GM18507 (cell line): ENCODE measurements at regions not wholly inside any gene's neighbourhood (a gene's known extent, or its start where the extent isn't known, plus 50 kb on each side); places are given as distances from the start of the nearest gene placed in this dataset.

Experiments used
- DNase-seq: peaks from one replicate; pipeline ENCODE4 v3.0.0; 2011; ENCODE audit warnings: low read depth; ENCODE audit not compliant: insufficient read length; ENCODE audit errors: extremely low spot score
- FAIRE-seq: peaks from 2 replicates; lab custom pipeline; 2011; peaks lifted over from hg19 to GRCh38; lab: Jason Lieb, UNC

DNA sequence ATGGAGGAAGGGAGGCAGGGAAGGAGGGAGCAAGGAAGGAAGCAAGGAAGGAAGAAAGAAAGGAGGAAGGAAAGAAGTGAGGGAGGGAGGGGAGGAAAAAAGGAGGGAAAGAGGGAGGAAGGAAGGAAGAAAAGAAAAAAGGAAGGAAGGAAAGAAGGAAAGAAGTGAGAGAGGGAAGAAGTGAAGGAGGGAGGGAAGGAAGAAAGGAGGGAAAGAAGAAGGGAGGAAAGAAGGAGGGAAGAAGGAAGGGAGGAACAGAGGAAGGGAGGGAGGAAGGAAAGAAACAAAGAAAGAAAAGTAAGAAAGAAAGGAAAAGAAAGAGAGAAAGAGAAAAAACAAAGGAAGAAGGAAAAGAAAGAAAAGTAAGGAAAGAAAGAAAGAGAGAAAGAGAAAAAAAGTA is 183.0 kb upstream of the SLC24A5 start:
- FAIRE-seq (no peak), DNase-seq (no peak)

DNA sequence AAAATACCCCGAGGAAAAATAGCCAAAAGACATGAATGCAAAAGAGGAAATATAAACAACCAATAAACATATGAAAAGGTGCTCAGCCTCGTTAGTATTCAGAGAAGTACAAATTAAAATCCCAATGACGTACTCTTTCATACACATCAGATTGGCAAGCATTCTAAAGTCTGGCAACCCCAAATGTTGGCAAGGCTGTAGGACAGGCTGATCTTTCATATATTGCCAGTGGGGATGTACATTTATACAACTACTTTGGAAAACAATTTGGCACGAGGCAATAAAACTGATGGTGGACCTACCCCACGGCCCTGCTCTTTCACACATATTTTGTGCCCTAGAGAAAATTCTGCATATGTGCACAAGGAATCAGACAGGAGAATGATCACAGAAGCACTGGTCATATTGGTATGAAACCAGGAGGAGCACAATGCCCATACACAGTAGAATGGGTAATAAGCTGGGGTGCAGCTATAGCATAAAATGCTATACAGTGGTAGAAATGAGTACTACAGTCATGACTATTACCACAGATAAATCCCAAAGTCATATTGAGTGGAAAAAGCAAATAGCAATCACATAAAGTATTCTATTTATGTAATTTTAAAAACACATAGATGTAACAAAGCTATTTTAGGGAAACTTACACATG is 176.0 kb upstream of the SLC24A5 start:
- DNase-seq (no peak), FAIRE-seq (no peak)

DNA sequence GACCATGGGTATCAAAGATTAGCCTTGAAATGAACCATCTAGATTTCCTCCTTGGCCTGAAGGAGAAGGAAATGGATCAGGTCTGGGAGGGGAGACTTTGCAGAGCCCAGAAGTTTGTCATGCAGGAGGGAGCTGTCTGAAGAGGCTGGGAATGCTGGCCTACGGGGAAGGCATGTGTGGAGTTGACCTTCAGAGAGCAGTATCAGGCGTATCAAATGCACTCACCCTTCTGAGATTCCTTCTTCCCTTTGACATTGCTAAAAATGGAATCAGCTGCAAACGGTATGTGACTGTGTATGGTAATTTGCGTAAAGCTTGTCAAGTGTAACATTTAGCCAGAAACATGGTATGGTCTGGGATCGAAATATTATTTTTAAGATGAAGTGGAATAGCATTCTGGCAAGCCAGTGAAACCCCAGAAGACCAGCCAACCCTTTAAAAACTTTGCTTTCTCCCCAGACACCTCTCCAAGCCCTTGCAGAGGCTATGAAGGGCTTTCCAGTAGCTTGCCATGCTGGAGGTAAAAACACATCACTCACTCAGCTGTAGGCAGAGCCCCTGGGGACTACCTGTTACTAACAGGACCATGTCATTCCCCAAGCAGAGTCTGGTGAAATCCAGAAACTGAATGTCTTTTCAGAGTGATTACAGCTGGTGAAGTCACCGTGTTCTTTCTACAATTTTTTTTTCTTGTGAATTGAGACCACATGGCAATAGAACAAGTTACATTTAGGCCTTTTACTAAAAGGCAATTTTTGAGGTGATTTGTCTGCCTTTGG is 174.7 kb upstream of the SLC24A5 start:
- FAIRE-seq (no peak), DNase-seq (no peak)

DNA sequence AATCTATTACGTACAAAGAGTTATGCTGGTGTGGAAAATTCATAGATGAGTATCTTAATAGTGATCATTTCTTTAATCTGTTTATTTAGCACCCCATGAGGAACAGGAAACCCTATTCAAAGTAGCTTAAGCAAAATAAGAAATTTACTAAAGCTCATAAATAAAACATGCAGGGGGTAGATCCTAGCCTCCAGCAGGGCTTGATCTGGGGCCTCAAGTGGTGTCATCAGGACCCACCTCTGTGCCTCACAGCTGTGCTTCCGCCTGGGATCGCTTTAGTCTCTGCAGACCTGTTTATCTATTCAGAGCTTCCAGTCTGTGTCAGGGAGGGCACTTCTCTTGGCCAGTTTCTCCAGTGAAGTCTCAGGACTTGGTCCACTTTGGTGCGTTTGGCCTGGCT is 171.0 kb upstream of the SLC24A5 start:
- DNase-seq, result no peak
- FAIRE-seq, result no peak

DNA sequence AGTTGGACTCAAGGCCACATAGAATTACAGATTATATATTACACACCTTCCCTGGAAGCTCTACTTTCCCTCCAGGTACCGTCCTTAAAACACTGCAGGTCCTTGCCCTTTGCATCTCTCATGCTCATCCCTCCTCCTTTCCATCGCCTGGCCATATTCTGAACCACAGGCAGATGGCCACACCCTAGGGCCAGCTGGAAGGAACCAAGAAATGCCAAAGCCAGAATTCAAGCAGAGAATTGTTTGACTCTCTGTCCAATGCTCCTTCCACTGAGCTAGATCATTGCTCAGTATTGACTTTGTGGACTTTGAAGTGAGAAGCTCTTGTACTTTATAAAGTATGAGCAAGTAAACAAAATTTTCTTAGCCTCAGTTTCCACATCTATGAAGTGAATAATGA is 170.3 kb upstream of the SLC24A5 start:
- no peak for DNase-seq
- no peak for FAIRE-seq

DNA sequence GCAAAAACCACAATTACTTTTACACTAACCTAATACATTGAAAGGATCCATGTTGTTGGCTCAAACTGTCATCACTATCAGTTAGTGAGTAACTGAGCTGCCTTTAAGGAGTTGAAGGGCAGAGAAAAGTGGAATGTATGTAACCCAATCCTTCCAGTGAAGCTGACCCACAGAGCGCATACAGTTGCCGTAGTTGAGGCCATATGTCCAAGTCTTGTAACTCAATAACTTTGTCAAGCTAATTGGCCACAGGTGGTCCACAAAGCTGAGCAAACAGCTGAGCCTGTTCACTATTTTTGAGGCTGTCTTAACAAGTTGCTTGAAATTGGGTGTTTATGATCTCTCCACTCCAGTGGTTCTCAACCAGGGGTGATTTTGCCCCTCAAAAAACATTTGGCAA is 169.0 kb upstream of the SLC24A5 start:
- DNase-seq, result no peak
- FAIRE-seq, result no peak

DNA sequence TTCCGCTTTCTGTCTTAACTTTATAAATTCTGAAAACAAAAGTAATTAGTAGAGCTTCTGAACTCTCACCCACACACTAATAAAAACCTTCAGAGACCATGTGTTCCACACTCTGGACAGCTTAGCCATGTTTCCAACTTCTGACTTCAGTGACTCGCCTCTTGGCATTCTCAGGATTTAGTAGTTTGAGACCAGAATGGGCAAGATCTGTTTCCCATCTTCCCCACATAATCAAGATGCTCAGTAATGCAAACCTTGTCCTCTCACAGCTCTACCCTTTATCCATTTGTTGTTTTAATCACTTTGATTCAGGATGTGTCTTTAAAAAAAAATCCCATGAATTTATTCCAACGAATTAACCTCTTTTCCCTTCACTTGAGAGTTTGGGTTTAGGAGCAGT is 166.6 kb upstream of the SLC24A5 start:
- FAIRE-seq (no peak), DNase-seq (no peak)

DNA sequence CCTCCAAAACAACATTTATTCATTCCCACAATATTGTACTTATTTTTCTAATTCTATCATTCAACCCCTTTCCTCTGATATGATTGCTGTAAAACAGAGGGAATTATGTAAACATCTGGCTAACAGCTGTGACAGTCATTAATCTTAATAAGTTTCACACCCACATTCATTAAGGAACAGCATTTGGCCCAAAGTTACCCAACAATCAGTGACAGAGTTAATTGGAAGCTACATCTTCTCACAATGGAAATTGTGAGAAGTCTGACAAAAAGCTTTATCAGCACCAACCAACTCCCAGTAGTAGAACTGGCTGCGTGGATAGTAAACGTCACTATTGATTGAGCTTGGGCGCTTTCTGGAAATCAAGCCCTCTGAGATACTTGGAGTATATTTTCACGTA is 165.8 kb upstream of the SLC24A5 start:
- no peak for FAIRE-seq
- DNase-seq, result no peak

DNA sequence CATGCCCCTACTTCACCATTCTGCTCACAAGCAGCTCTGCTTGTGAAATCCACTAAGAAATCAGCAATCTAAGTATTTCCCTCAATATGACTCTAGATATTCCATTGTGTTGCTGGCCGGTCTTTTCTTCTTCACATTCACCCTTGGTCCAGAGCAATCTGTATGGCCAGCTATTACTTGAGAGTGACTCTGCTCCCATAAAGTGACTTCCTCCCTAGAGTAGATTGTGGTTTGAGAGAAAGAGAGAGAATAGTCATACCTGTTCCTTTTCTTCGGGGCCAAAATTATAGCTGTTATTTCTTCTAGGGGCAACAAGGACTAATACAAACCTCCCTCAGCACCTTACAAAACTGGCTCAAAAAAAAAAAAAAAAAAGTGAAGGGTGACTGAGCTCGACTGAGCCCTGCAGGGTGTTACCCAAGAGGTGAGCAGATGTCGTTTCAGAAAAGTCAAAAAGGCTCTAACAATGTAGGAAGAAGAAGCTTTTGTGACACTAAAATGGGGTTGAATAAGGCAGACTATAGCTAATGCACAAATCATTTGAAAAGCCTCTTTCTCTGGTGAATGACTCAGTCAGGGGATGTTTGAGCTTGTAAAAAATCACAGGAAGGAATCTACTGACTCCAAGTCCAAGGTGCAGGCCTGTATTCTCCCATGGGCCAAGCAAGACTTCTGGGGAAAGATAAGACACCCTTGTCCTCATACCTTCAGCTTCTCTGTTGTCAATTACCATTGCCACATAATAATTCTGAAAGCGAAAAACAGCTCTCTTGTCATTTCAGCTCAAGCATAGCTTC is 161.0 kb upstream of the SLC24A5 start:
- DNase-seq (no peak), FAIRE-seq (peak; percentile 65)

DNA sequence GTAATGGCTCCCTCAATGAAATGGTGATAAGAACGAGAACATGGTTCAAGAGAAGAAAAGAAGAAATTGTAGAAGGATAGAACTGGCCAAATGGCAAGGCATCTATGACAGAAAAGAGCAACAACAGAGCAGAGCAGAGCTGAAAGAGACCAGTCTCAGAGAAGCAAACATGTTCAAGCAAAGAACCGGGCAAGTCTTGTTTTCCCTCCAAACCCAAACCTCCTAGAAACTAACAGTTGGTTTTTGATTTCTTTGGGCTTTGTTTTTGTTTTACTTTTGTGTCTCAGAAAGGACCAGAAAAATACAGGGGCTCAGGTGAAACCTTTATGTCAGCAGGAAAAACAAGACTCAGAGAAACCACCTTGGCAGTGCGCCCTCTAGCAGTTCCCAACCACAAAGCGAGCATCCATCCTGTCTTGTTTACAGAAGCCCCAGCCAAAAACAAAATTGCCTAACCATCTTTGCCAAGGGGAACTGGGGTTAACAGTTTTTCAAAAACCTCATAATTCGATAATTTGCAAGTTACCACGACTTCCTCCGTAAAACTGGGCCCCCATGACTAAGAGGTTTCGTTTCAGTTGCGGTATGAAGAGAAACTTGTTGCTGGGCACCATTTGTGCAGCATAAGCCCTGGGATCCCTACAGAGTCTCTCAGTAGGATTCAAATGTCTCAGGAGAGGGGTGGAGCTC is 159.2 kb upstream of the SLC24A5 start:
- FAIRE-seq (peak; percentile 97), DNase-seq (peak; percentile 37)

DNA sequence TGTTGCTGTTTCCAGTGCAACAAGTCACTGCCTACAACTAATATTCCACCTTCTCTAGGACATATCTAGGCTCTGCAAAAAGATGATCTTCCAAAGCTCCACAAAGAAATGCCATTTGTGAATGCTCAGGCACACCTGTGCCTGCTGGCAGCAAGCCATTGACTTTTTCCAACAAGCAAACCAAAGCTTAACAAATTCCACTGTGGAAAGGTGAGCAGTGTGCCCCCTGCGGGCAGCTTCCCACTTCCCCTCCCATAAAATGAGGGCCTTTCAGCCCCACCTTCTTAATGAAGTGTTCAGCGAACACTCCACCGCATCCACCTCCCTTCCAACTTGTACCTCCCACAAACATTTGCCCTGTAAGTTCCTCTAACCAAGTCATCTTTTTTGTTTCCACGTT is 157.5 kb upstream of the SLC24A5 start:
- no peak for FAIRE-seq
- no peak for DNase-seq

DNA sequence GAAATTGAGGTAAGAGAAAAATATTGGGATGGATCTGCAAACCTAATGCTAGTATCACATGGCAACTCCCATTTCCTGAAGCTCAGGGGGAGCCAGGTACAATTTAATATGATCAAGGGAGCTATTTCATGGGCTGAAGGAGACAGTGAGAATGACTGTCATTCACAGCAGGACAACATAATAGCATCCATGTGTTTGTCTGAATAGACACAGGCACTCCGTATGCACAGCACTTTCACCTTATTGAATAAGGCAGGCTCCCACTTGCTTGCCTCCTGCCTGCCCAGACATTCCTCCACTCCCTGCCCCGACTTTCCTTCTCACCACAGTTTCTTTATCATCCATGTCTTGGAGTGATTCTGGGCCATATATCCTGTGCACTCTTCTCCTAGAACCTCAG is 156.6 kb upstream of the SLC24A5 start:
- FAIRE-seq (no peak), DNase-seq (no peak)

DNA sequence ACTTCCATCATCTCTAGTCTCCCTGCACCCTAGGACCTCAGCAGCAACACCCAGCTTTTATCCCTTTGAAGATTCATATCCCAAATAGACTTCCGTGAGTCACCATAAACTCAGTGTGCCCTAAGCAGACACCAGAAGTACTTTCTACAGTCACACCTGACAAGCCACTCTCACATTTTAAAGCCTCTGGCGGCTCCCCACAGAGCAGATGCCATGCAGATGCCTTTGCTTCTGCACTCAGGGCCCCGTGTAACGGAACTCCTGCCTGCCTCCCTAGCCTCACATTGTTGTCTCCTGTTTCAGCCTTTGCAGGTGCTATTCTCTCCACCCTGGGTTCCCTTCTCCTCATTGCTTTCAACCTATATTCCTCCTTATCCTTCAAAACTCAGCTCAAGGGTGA is 155.5 kb upstream of the SLC24A5 start:
- DNase-seq (no peak), FAIRE-seq (no peak)

DNA sequence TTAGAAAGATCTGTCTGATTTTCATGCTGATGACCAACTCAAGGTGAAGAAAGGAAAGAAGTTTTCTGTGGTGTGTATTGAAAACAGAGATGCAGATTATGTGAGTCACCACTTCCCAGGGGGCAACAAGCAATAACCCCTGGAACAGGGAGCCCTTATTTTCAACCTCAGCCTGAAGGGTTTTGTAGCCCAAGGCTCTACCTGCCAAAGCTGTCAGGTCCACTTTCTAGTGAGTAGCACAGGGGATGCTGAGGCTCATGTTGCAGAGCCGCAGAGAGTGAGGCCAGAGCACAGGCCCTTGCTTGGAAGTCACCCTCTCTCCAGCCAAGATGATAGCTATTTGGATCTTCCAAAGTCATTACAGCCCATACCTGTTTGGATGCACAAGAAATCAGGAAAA is 152.2 kb upstream of the SLC24A5 start:
- no peak for FAIRE-seq

DNA sequence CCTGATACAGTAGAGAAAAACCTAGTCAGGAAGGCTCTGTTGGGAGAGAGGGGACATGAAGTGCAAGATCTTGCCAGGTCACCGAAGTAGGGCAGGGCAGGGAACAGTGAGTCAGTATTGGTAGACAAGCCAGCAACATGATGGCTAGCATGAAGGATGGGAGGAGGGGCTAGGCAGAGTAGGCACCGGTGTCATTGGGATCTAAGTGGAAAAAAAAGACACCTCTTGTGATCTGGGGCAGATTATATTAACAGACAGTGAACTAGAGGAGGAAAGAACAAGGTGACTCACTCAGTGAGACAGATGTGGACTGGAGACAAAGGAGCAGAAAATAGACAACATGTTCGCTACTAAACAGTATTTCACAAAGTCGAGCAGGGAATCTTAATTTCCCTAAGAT is 149.2 kb upstream of the SLC24A5 start:
- no peak for FAIRE-seq

More for the DNA sequence above, 152.2 kb upstream of the SLC24A5 start:
- DNase-seq, result no peak

DNA sequence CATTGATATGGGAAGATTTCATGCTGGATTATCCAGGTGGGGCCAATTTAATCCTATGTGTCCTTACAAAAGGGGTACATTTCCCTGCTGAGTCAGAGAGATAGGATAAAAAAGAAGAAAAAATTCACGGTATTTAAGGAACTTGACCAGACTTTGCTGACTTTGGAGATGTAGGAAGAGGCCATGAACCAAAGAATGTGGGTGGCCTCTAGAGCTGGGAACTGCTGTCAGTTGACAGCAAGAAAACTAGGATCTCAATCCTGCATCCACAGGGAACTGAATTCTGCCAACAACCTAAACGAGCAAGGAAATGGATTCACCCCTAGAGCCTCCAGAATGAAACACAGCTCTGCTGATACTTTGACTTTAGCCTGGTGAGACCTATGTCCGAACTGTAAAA is 148.1 kb upstream of the SLC24A5 start:
- FAIRE-seq (no peak), DNase-seq (no peak)

More for the DNA sequence above, 149.2 kb upstream of the SLC24A5 start:
- DNase-seq, result no peak

DNA sequence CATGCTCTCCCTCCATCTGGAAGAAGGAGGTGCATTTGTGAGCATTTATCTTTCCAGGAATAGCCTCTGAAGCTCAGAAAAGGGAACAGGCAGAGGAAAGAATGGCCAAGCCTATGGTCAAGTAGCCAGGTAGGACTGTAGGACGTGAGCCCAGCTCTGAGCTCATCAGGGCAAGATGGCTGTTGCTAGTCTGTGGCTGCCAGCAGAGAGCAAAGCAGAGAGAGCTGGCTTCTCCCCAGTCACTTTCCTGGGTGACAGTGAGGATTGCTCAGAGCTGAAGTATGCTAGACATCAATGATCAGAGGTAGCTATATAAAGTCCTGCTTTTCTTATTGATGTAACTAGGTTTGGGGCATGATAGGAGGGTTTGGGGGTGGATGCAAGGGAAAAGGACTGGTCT is 146.1 kb upstream of the SLC24A5 start:
- DNase-seq, result no peak
- no peak for FAIRE-seq

DNA sequence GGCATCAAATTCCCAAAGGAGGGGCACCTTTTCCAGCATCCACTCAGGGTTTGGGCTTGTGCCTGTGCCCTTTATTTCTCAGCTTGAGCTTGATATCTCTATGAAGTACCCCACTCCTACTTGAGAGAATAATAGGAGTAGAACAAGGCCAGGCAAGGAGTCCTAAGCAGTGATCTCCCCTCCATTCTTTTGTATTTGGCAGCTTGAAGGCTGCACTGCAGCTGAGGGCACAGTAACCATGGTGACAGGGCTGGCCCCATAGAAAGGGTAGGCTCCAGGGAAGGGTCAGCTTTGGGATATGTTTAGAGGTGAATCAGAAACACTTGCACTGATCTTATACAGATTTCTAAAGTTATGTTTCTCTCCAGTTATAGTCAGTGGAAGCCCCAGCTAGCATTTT is 145.4 kb upstream of the SLC24A5 start:
- no peak for DNase-seq

DNA sequence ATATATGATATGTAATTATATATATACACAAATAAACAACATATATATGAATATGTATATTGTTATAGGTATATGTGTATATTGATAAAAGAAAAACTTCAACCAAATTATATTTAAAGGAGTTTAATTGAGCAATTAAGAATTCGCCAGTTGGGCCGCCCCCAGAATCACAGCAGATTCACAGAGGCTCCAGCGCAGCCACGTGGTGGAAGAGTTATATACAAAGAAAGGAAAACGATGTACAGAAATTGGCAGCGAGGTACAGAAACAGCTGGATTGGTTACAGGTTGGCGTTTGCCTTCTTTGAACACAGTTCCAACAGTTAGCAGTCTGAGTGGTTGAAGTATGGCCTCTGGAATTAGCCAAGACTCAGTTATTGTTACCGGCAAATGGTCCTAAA is 137.3 kb upstream of the SLC24A5 start:
- DNase-seq (no peak), FAIRE-seq (no peak)

More for the DNA sequence above, 145.4 kb upstream of the SLC24A5 start:
- FAIRE-seq, result no peak

DNA sequence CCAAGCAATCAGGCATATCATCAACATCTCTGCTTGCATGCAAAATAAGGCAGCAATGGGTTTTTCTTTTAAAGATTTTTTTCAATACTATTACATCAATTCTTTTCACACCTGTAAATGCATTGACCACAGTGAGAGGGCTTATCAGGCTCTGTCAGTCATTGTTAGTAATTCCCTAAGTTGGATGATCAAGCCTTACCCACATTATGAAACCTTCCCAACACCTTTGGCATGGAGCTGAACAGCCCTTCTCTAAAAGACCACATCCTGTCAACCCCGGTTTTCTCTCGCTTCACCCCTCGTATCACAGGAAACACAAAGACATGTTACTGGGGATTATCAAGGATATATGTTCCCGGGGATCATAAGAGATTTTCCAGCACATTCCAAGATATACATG is 135.2 kb upstream of the SLC24A5 start:
- FAIRE-seq (no peak), DNase-seq (no peak)
